ENCODE measurements at regions not wholly inside any gene's neighbourhood (a gene's known extent, or its start where the extent isn't known, plus 50 kb on each side); places are given as distances from the start of the nearest gene placed in this dataset.
"Not testable (repeated sequence)": the region's sequence is repeated elsewhere in the genome, so short reads cannot be mapped to it uniquely, and the experiment has no call there.

GRCh38 chr2:224114428-224114827 is 75.3 kb upstream of the SERPINE2 start:
- WGBS (ENCODE audit: low lambda C conversion rate, missing lambda C conversion rate), result 72% methylated on average over 2 of the region's 2 CpGs
- Histone ChIP-seq H3K9me3 (ENCODE audit: low read depth) (no peaks in the 10 kb centered on the region), H3K4me2 (no peak overlapping the region), H4K20me1 (ENCODE audit: insufficient read depth, poor library complexity, severe bottlenecking) (no peaks in the 10 kb centered on the region), H3K4me3 (no peak overlapping the region), H3K27me3 (no peaks in the 10 kb centered on the region), H3K4me1 (ENCODE audit: insufficient read depth) (no peaks in the 10 kb centered on the region), H2AFZ (no peak overlapping the region), H3K36me3 (replicated peaks; ENCODE audit: insufficient read depth, low read depth) (no peaks in the 10 kb centered on the region), H3K79me2 (no peaks in the 10 kb centered on the region), H3K27ac (no peak overlapping the region), H3K9me2 (replicated peaks; ENCODE audit: insufficient read depth) (no peaks in the 10 kb centered on the region)
- no peak for TF ChIP-seq EZH2 (IDR thresholded peaks at IDR 0.05; ENCODE audit: borderline replicate concordance)
- TF ChIP-seq CTCF (IDR thresholded peaks at IDR 0.05; ENCODE audit: poor library complexity), result no peak
- no peak for DNase-seq (ENCODE audit: low spot score)

- H3K4me3 ChIP-seq; H4K20me1 ChIP-seq (ENCODE audit: insufficient read depth, poor library complexity, severe bottlenecking); H3K9me3 ChIP-seq (ENCODE audit: low read depth); H3K4me2 ChIP-seq; H3K79me2 ChIP-seq; H3K27ac ChIP-seq; H3K4me1 ChIP-seq (ENCODE audit: insufficient read depth); H3K36me3 ChIP-seq (replicated peaks; ENCODE audit: insufficient read depth, low read depth); H3K27me3 ChIP-seq; DNase-seq (ENCODE audit: low spot score); H3K9me2 ChIP-seq (replicated peaks; ENCODE audit: insufficient read depth); H2AFZ ChIP-seq: not testable (repeated sequence)
- 55% methylated on average over 1 of the region's 1 CpG for WGBS (ENCODE audit: low lambda C conversion rate, missing lambda C conversion rate)
Observed at GRCh38 chr2:224113930-224114329, 74.8 kb upstream of the SERPINE2 start.

- 86% methylated on average over 2 of the region's 2 CpGs for WGBS (ENCODE audit: low lambda C conversion rate, missing lambda C conversion rate)
- Histone ChIP-seq H3K4me3 (no peak overlapping the region), H3K27ac (no peak overlapping the region), H3K9me3 (ENCODE audit: low read depth) (no peaks in the 10 kb centered on the region), H2AFZ (no peak overlapping the region), H3K79me2 (no peaks in the 10 kb centered on the region), H3K36me3 (replicated peaks; ENCODE audit: insufficient read depth, low read depth) (no peaks in the 10 kb centered on the region), H4K20me1 (ENCODE audit: insufficient read depth, poor library complexity, severe bottlenecking) (no peaks in the 10 kb centered on the region), H3K4me2 (no peak overlapping the region), H3K4me1 (ENCODE audit: insufficient read depth) (no peaks in the 10 kb centered on the region), H3K27me3 (no peaks in the 10 kb centered on the region), H3K9me2 (replicated peaks; ENCODE audit: insufficient read depth) (no peaks in the 10 kb centered on the region)
- no peak for DNase-seq (ENCODE audit: low spot score)
- TF ChIP-seq EZH2 (IDR thresholded peaks at IDR 0.05; ENCODE audit: borderline replicate concordance), result no peak
- no peak for TF ChIP-seq EZH2phosphoT487 (IDR thresholded peaks at IDR 0.05; ENCODE audit: low read depth, severe bottlenecking, unreplicated experiment)
- TF ChIP-seq CTCF (IDR thresholded peaks at IDR 0.05; ENCODE audit: poor library complexity), result no peak
Observed at GRCh38 chr2:224111576-224111975, 72.5 kb upstream of the SERPINE2 start.

GRCh38 chr2:224110811-224111210 is 71.7 kb upstream of the SERPINE2 start:
- Histone ChIP-seq H4K20me1 (ENCODE audit: insufficient read depth, poor library complexity, severe bottlenecking) (no peaks in the 10 kb centered on the region), H3K79me2 (no peaks in the 10 kb centered on the region), H3K4me2 (no peak overlapping the region), H3K36me3 (replicated peaks; ENCODE audit: insufficient read depth, low read depth) (no peaks in the 10 kb centered on the region), H3K27ac (no peak overlapping the region), H3K4me1 (ENCODE audit: insufficient read depth) (no peaks in the 10 kb centered on the region), H2AFZ (no peak overlapping the region), H3K4me3 (no peak overlapping the region), H3K9me2 (replicated peaks; ENCODE audit: insufficient read depth) (no peaks in the 10 kb centered on the region), H3K27me3 (no peaks in the 10 kb centered on the region), H3K9me3 (ENCODE audit: low read depth) (no peaks in the 10 kb centered on the region)
- no peak for DNase-seq (ENCODE audit: low spot score)
- WGBS (ENCODE audit: low lambda C conversion rate, missing lambda C conversion rate), result 76% methylated on average over 6 of the region's 6 CpGs
- TF ChIP-seq CTCF (IDR thresholded peaks at IDR 0.05; ENCODE audit: poor library complexity) (no peak), EZH2 (IDR thresholded peaks at IDR 0.05; ENCODE audit: borderline replicate concordance) (no peak), EZH2phosphoT487 (IDR thresholded peaks at IDR 0.05; ENCODE audit: low read depth, severe bottlenecking, unreplicated experiment) (no peak)

Measured in hepatocyte (in vitro differentiated cells).